RWPE2 (cell line): ENCODE measurements at regions not wholly inside any gene's neighbourhood (a gene's known extent, or its start where the extent isn't known, plus 50 kb on each side); places are given as distances from the start of the nearest gene placed in this dataset.

Experiments used
- ATAC-seq: fragments of 200-7000 bp; cut with Tn5 transposase; 3 replicates; pipeline ENCODE4 v1.9.1; 2021; ENCODE audit warnings: low read depth
- DNase-seq: peaks from one replicate; pipeline ENCODE4 v3.0.0-alpha.2; 2020; ENCODE audit warnings: low spot score
- H3K27ac ChIP-seq: fragments of 450-650 bp; 2 replicates; pipeline ENCODE4 v1.5.1; 2017; ENCODE audit warnings: mild to moderate bottlenecking; ENCODE audit not compliant: poor library complexity, severe bottlenecking
- H3K27me3 ChIP-seq: fragments of 250-450 bp; sonication (Bioruptor Pico); 2 replicates; pipeline ENCODE4 v1.5.1; 2021; ENCODE audit warnings: mild to moderate bottlenecking, moderate library complexity; ENCODE audit not compliant: insufficient read depth, poor library complexity, severe bottlenecking
- H3K36me3 ChIP-seq: fragments of 250-450 bp; sonication (Bioruptor Pico); 2 replicates; pipeline ENCODE4 v1.5.1; 2020; ENCODE audit warnings: low read depth, mild to moderate bottlenecking, moderate library complexity
- H3K4me1 ChIP-seq: fragments of 250-450 bp; sonication (Bioruptor Pico); 2 replicates; pipeline ENCODE4 v1.5.1; 2021; ENCODE audit warnings: mild to moderate bottlenecking, moderate library complexity; ENCODE audit not compliant: insufficient read depth, poor library complexity, severe bottlenecking
- H3K4me3 ChIP-seq: fragments of 250-450 bp; sonication (Bioruptor Pico); 2 replicates; pipeline ENCODE4 v1.5.1; 2021; ENCODE audit warnings: mild to moderate bottlenecking, moderate library complexity; ENCODE audit not compliant: severe bottlenecking
- H3K9me3 ChIP-seq: fragments of 250-450 bp; sonication (Bioruptor Pico); 2 replicates; pipeline ENCODE4 v1.5.1; 2021; ENCODE audit warnings: mild to moderate bottlenecking, moderate library complexity; ENCODE audit not compliant: severe bottlenecking
- TF ChIP-seq, protein P1 (sequence below): fragments of 450-650 bp; IDR thresholded peaks from one replicate; pipeline ENCODE4 v1.5.1; 2017; ENCODE audit warnings: mild to moderate bottlenecking, moderate library complexity; ENCODE audit not compliant: poor library complexity, severe bottlenecking

DNA sequence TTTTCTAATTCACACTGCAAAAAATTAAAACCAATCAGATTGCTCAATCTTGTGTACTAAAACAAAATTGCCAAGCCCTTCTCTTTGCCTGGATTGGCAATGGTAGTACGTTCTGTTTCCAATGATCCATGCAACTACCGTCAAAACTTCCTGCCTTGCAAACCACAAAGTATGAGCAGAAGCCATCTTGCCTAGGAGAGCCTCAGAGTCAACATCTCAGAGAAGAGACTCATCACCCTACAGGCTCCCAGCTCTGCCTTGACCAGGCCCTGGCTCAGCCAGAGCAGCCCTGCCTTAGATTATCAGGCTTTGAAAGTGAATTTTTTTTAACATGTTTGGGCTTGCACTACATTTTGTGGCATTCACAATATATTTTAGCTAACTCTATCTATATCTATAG, 574.1 kb downstream of the SATB2 start:
- no peaks in the 10 kb centered on the region for H3K9me3 ChIP-seq
- peak; percentile 56; the same call in 2 of the 3 replicates for ATAC-seq
- H3K4me1 ChIP-seq: no peaks in the 10 kb centered on the region
- DNase-seq: no peak
- H3K27me3 ChIP-seq: no peaks in the 10 kb centered on the region
- no peak overlapping the region for H3K4me3 ChIP-seq
- no peaks in the 10 kb centered on the region for H3K36me3 ChIP-seq
- TF ChIP-seq, protein P1, sequence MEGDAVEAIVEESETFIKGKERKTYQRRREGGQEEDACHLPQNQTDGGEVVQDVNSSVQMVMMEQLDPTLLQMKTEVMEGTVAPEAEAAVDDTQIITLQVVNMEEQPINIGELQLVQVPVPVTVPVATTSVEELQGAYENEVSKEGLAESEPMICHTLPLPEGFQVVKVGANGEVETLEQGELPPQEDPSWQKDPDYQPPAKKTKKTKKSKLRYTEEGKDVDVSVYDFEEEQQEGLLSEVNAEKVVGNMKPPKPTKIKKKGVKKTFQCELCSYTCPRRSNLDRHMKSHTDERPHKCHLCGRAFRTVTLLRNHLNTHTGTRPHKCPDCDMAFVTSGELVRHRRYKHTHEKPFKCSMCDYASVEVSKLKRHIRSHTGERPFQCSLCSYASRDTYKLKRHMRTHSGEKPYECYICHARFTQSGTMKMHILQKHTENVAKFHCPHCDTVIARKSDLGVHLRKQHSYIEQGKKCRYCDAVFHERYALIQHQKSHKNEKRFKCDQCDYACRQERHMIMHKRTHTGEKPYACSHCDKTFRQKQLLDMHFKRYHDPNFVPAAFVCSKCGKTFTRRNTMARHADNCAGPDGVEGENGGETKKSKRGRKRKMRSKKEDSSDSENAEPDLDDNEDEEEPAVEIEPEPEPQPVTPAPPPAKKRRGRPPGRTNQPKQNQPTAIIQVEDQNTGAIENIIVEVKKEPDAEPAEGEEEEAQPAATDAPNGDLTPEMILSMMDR: no peak
- H3K27ac ChIP-seq: no peak overlapping the region

- H3K4me1 ChIP-seq: no peaks in the 10 kb centered on the region
- no peak overlapping the region for H3K4me3 ChIP-seq
- no peak for ATAC-seq
- H3K9me3 ChIP-seq: no peaks in the 10 kb centered on the region
- TF ChIP-seq, protein P1: no peak
- no peak overlapping the region for H3K27ac ChIP-seq
- H3K27me3 ChIP-seq: no peaks in the 10 kb centered on the region
- DNase-seq: no peak
- H3K36me3 ChIP-seq: no peaks in the 10 kb centered on the region
Measured at GRCh38 chr2:198880986-198881385, 576.8 kb downstream of the SATB2 start.

DNA sequence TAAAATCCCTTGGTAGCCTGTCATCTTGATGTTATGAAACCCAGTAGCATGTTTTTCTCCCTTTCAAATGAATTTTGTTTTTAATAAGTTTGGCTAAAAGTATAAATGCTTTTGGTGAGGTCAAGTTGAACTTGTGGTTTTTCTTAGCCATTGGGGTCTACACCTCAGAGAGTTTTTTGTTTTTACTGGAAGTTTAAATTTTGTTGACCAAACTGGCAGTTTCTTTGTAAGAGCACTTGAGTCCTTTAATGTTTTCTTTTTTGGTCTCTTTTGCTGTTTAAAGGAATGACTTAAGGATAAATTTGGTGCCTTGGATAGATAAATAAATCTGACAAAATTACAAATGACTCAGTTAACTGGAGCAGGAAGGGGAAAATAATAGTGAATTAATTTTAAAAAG, 577.3 kb downstream of the SATB2 start:
- DNase-seq (no peak), ATAC-seq (no peak)
- no peaks in the 10 kb centered on the region for H3K27me3 ChIP-seq
- no peak overlapping the region for H3K27ac ChIP-seq
- no peaks in the 10 kb centered on the region for H3K36me3 ChIP-seq
- TF ChIP-seq, protein P1: no peak
- H3K4me3 ChIP-seq: no peak overlapping the region
- no peaks in the 10 kb centered on the region for H3K4me1 ChIP-seq
- H3K9me3 ChIP-seq: no peaks in the 10 kb centered on the region

DNA sequence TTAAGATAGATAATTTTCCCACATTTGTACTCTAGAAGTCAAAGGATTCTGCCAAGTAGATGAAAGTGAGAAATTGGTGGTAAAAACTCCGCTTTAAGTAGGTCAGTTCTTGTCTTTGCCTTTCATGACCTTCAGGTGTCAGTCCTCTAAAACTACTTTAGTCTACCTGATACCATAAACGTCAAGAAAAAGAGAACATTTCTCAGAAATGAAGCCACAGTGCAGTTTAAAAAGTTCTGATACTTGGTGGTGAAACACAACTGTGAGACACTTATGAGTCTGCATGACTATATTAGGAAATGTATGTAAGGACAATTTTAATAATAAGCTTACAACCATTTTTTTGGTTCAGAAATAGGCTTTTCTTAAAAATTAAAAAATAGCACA, 583.3 kb downstream of the SATB2 start:
- no peaks in the 10 kb centered on the region for H3K9me3 ChIP-seq
- no peak for ATAC-seq
- H3K4me1 ChIP-seq: peaks cover 3% of the 10 kb centered on the region
- TF ChIP-seq, protein P1: no peak
- no peaks in the 10 kb centered on the region for H3K36me3 ChIP-seq
- no peak overlapping the region for H3K27ac ChIP-seq
- no peaks in the 10 kb centered on the region for H3K27me3 ChIP-seq
- no peak overlapping the region for H3K4me3 ChIP-seq
- DNase-seq: no peak

DNA sequence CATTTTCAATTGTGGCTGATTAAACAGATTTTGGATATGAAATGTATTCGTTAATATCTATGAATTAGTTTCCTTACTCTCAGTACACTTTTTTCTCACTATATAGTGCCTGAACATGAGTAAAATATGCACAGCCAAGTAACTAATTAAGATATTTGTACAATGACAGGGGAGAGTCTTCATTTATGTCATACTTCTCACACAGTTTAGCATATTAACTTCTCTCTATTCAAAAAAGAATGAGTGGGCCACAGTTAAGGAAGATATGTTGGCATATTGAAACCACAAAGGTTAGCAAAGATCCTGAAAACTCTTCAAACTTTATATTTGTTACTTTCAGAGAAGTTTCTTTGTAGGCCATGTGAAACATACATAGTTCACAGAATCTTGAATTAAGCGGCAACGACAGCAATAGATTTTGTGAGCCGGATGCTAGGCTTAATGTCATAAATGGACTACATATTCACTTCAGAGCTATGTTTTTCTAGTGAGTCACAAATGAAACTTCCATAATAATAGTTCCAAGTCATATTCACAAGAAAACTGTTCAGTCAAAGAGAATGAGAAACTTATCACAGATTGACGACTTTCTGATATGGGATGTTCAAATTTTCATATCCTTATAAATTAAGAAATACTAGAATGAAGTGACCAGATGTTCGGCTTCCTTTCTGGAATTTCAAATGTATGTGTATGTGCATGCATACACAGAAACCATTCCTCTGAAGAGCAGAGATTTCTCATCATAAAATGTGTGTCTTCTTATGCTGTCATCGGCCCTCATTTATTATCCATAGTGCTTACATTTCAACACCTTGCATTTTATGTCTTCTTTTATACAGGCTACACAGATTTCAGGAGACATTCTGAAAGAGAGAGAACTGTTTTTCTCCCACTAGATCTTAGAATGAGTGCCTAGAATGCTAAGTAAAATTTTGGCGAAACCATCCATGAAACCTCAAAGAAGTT, 584.0 kb downstream of the SATB2 start:
- TF ChIP-seq, protein P1: no peak
- Histone ChIP-seq H3K4me1 (peaks cover 3% of the 10 kb centered on the region), H3K4me3 (no peak overlapping the region), H3K27ac (no peak overlapping the region), H3K27me3 (no peaks in the 10 kb centered on the region), H3K9me3 (no peaks in the 10 kb centered on the region), H3K36me3 (no peaks in the 10 kb centered on the region)
- ATAC-seq (peak; percentile 51; the same call in 1 of the 3 replicates), DNase-seq (no peak)
